ENCODE measurements at regions not wholly inside any gene's neighbourhood (a gene's known extent, or its start where the extent isn't known, plus 50 kb on each side); places are given as distances from the start of the nearest gene placed in this dataset.
A peak's percentile ranks its signal among the peaks of the same experiment; 100 is the strongest.

DNA sequence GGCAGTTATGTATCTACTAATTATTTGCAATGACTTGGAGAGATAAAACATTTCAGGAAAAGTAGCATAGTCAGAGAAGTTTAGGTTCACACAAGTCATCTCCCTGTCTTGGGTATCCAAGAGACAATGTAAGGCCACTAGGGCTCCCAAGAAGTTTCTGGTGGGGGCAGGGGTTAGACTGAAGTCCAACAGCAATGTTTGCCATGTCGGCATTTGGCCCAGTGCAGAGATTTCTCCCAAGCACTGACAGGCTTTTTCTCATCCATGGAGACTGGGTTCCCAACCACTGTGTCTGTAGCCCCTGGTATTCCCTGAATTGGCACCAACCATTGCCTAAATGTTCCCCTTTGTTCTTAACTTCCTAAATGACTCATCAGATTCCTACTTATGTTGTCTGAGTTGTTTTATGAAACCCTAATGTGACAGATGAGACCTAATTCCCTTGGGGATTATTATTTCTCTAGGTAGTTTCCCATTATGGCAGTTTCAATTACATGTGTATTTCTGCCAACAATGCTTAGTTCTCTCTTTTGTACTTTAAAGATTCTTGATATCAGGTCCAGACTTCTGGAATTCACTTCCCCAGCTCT lies 103.6 kb upstream of the EGFLAM start:
- H3K4me3 Mint-ChIP-seq (ENCODE audit: unreplicated experiment) = no peak overlapping the region
- H3K27me3 Mint-ChIP-seq (ENCODE audit: insufficient read depth, unreplicated experiment) = peaks cover 12% of the 10 kb centered on the region
- no TSS peak for BruUV-seq (replicated peaks)
- no peaks in the 10 kb centered on the region for H3K4me1 Mint-ChIP-seq (ENCODE audit: insufficient read depth, unreplicated experiment)
- no peaks in the 10 kb centered on the region for H3K9me3 Mint-ChIP-seq (ENCODE audit: unreplicated experiment)
- CTCF ChIA-PET = no interaction called here
- TF ChIP-seq, protein P1, sequence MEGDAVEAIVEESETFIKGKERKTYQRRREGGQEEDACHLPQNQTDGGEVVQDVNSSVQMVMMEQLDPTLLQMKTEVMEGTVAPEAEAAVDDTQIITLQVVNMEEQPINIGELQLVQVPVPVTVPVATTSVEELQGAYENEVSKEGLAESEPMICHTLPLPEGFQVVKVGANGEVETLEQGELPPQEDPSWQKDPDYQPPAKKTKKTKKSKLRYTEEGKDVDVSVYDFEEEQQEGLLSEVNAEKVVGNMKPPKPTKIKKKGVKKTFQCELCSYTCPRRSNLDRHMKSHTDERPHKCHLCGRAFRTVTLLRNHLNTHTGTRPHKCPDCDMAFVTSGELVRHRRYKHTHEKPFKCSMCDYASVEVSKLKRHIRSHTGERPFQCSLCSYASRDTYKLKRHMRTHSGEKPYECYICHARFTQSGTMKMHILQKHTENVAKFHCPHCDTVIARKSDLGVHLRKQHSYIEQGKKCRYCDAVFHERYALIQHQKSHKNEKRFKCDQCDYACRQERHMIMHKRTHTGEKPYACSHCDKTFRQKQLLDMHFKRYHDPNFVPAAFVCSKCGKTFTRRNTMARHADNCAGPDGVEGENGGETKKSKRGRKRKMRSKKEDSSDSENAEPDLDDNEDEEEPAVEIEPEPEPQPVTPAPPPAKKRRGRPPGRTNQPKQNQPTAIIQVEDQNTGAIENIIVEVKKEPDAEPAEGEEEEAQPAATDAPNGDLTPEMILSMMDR (IDR thresholded peaks at IDR 0.05; ENCODE audit: unreplicated experiment) = no peak
- DNase-seq (ENCODE audit: unreplicated experiment) = peak; percentile 38
- no peaks in the 10 kb centered on the region for H3K36me3 Mint-ChIP-seq (ENCODE audit: insufficient read depth, unreplicated experiment)
- no peak overlapping the region for H3K27ac Mint-ChIP-seq (ENCODE audit: low read depth, unreplicated experiment)
- POLR2A ChIA-PET = no interaction called here
- intact Hi-C loops (cut with micrococcal nuclease) = no loop called here

DNA sequence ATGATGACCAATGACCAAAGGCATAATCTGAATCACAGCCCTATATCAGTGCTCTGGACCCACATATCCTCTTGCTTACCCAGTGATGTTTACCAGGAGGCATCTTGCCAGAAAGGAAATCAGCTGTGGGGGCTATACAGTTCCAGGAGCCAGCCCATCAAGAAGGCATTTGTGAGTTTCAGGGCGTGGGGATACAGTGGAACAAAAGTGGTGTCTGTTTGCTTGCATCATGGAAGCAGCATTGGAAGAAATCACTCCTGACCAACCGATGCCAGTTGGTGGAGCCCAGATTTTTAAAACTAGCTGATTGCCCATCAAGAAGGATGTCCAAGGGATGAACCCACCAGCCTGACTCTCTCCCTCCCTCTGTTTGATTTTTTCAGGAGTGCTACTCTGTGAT lies 106.5 kb upstream of the EGFLAM start:
- no peak for DNase-seq (ENCODE audit: unreplicated experiment)
- Mint-ChIP-seq H3K4me1 (ENCODE audit: insufficient read depth, unreplicated experiment) (no peaks in the 10 kb centered on the region), H3K27ac (ENCODE audit: low read depth, unreplicated experiment) (no peak overlapping the region), H3K27me3 (ENCODE audit: insufficient read depth, unreplicated experiment) (no peaks in the 10 kb centered on the region), H3K9me3 (ENCODE audit: unreplicated experiment) (no peaks in the 10 kb centered on the region), H3K36me3 (ENCODE audit: insufficient read depth, unreplicated experiment) (no peaks in the 10 kb centered on the region), H3K4me3 (ENCODE audit: unreplicated experiment) (no peak overlapping the region)
- CTCF ChIA-PET = no interaction called here
- intact Hi-C loops (cut with micrococcal nuclease) = no loop called here
- no TSS peak for BruUV-seq (replicated peaks)
- TF ChIP-seq, protein P1 (IDR thresholded peaks at IDR 0.05; ENCODE audit: unreplicated experiment) = no peak
- POLR2A ChIA-PET = no interaction called here

DNA sequence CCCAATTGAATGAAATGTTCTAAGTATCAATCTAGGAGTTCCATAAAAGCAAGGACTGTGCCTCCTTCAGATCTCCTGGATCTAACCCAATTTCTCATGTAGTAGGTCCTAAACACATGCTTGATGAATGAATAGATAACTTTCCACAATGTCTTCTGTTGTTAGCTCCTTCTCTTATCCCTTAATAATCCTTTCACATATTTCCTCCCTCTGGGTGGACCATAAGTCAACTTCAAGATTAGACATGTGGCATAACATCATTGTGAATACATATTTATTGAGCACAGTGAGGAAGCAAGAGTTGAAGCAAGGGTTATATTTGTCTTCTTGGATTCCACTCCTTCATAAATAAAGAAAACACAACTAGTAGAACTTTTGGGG lies 108.6 kb upstream of the EGFLAM start:
- TF ChIP-seq, protein P1 (IDR thresholded peaks at IDR 0.05; ENCODE audit: unreplicated experiment) = no peak
- DNase-seq (ENCODE audit: unreplicated experiment) = no peak
- ChIA-PET POLR2A (no interaction called here), CTCF (interaction anchor here (0.7 kb wide), 1 partner anchor 31 kb away, joined by 3 read pairs; no protein-coding TSS in a partner anchor)
- BruUV-seq (replicated peaks) = no TSS peak
- intact Hi-C loops (cut with micrococcal nuclease) = no loop called here
- Mint-ChIP-seq H3K9me3 (ENCODE audit: unreplicated experiment) (no peaks in the 10 kb centered on the region), H3K36me3 (ENCODE audit: insufficient read depth, unreplicated experiment) (no peaks in the 10 kb centered on the region), H3K4me1 (ENCODE audit: insufficient read depth, unreplicated experiment) (no peaks in the 10 kb centered on the region), H3K4me3 (ENCODE audit: unreplicated experiment) (no peak overlapping the region), H3K27ac (ENCODE audit: low read depth, unreplicated experiment) (no peak overlapping the region), H3K27me3 (ENCODE audit: insufficient read depth, unreplicated experiment) (no peaks in the 10 kb centered on the region)

DNA sequence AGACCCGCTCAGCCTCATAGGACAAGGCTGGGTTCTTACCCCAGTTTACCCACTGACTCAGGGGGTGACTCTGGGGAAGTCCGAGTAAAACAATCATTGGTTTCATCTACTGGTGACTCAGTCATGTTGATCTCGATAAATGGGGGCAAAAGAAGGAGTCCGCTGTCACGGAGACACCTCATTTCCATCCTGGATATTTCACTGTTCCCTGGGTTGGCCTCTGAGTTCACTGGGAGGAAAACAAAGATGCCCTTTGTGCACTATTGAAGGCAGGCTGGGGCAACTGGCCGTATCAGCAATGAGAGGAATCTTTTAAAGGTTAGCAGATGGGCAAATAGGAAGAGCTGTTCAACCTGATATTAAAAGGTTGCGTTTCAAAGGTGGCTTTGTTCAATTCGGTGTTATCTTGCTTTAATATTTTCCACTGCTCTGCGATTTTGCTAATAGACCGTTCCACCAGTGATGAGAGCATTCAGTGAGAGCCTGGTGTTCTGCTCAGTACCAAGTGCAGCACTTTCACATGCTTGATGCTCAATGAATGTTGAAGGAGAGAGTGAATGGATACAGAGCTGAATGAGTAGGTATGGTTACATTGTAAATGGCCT lies 110.2 kb upstream of the EGFLAM start:
- CTCF ChIA-PET = interaction anchor here (0.8 kb wide), 1 partner anchor 17 kb away, joined by 3 read pairs; no protein-coding TSS in a partner anchor
- intact Hi-C loops (cut with micrococcal nuclease) = no loop called here
- no peaks in the 10 kb centered on the region for H3K36me3 Mint-ChIP-seq (ENCODE audit: insufficient read depth, unreplicated experiment)
- H3K4me1 Mint-ChIP-seq (ENCODE audit: insufficient read depth, unreplicated experiment) = no peaks in the 10 kb centered on the region
- DNase-seq (ENCODE audit: unreplicated experiment) = no peak
- no peaks in the 10 kb centered on the region for H3K27me3 Mint-ChIP-seq (ENCODE audit: insufficient read depth, unreplicated experiment)
- H3K4me3 Mint-ChIP-seq (ENCODE audit: unreplicated experiment) = no peak overlapping the region
- no peak overlapping the region for H3K27ac Mint-ChIP-seq (ENCODE audit: low read depth, unreplicated experiment)
- no TSS peak for BruUV-seq (replicated peaks)
- no peaks in the 10 kb centered on the region for H3K9me3 Mint-ChIP-seq (ENCODE audit: unreplicated experiment)
- TF ChIP-seq, protein P1 (IDR thresholded peaks at IDR 0.05; ENCODE audit: unreplicated experiment) = no peak
- POLR2A ChIA-PET = interaction anchor here (0.8 kb wide), 1 partner anchor 30 kb away, joined by 5 read pairs; no protein-coding TSS in a partner anchor
